ENCODE measurements at regions not wholly inside any gene's neighbourhood (a gene's known extent, or its start where the extent isn't known, plus 50 kb on each side); places are given as distances from the start of the nearest gene placed in this dataset.

DNA sequence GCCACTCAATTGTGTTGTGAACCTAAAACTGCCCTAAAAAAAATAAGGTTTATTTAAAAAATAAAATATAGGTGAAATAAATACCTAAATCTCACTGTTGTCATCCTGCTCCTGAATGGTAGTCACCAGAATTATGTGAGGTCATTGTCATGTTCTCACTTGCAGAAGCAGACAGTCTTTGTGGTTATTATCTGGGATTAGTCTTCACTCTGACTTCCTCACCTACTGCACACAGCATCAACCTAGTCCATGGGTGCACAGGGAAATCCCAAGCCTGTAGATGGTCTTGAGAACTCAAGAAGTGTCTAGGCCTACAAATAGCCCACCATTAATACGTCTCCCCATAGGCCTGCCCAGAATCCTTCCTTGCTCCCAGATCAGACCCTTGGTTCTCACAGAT, 97.0 kb downstream of the FOXF2 start:
- no peak overlapping the region for H3K27ac ChIP-seq
- H3K4me1 ChIP-seq, result no peaks in the 10 kb centered on the region
- TF ChIP-seq POLR2A (IDR thresholded peaks at IDR 0.05), result no peak
- TF ChIP-seq CTCF (IDR thresholded peaks at IDR 0.05), result no peak
- no peaks in the 10 kb centered on the region for H3K27me3 ChIP-seq
- no peak for DNase-seq
- H3K36me3 ChIP-seq, result no peaks in the 10 kb centered on the region
- H3K4me3 ChIP-seq, result no peak overlapping the region
- H3K9me3 ChIP-seq, result no peaks in the 10 kb centered on the region

- no peaks in the 10 kb centered on the region for H3K4me1 ChIP-seq
- no peaks in the 10 kb centered on the region for H3K27me3 ChIP-seq
- no peaks in the 10 kb centered on the region for H3K9me3 ChIP-seq
- H3K27ac ChIP-seq, result no peak overlapping the region
- no peaks in the 10 kb centered on the region for H3K36me3 ChIP-seq
- DNase-seq, result no peak
- TF ChIP-seq POLR2A (IDR thresholded peaks at IDR 0.05) (no peak), CTCF (IDR thresholded peaks at IDR 0.05) (no peak)
- no peak overlapping the region for H3K4me3 ChIP-seq
These were observed 97.9 kb downstream of the FOXF2 start for GRCh38 chr6:1487239-1487638.

DNA sequence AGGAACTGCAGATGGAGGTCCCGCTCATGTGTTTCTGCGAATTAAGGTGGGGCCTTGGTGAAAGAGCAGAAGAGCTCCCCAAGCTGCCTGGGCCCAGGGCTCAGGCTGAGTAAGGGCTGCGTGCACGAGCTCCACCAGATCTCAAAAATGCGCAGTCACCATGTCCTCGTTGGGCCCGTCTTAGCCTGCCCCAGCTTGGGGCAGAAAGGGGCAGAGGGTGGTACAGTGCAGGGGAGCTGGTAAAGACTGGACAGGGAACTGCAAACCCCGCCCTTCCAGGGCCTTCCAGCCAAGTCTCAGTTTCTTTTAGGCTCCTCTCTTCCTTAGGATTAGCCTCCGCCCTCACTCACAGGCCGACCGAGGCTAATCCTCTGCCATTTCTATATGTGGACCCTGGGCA, 101.6 kb downstream of the FOXF2 start:
- no peaks in the 10 kb centered on the region for H3K4me1 ChIP-seq
- H3K27ac ChIP-seq, result no peak overlapping the region
- no peaks in the 10 kb centered on the region for H3K27me3 ChIP-seq
- no peak for DNase-seq
- no peaks in the 10 kb centered on the region for H3K36me3 ChIP-seq
- no peak overlapping the region for H3K4me3 ChIP-seq
- no peak for TF ChIP-seq POLR2A (IDR thresholded peaks at IDR 0.05)
- TF ChIP-seq CTCF (IDR thresholded peaks at IDR 0.05), result no peak
- no peaks in the 10 kb centered on the region for H3K9me3 ChIP-seq

DNA sequence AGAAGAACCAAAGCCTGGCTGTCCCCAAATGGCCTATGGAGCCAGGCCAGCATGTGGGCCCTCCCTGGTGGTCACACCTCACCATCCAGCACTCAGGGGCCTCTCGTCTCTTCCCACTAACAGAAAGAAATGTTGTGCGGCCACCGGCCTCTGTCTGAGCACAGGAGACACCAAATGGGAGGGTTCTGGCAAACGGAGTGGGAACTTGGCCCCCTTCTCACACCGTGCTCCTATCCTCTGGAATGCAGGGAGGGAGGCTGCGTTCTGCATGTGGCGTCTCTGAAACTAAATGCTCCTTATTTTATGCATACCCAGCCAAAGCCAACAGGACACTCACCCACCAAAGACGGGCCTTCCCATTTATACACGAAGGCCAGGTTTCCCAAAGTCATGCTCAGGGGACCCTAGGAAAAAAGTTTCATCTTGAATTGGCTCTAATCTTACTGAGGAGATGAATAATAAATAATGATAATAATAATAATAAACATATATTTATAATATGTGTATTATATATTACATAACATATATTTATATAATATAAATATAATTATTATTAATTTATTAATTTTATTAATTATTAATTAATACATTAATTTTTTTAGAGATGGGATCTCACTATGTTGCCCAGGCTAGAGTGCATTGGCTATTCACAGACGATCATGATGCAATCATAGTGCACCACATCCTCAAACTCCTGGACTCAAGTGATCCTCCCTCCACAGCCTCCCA, 102.4 kb downstream of the FOXF2 start:
- Histone ChIP-seq H3K4me1 (no peaks in the 10 kb centered on the region), H3K27me3 (no peaks in the 10 kb centered on the region), H3K36me3 (no peaks in the 10 kb centered on the region), H3K4me3 (no peak overlapping the region), H3K9me3 (no peaks in the 10 kb centered on the region), H3K27ac (no peak overlapping the region)
- DNase-seq, result no peak
- TF ChIP-seq POLR2A (IDR thresholded peaks at IDR 0.05), result no peak
- TF ChIP-seq CTCF (IDR thresholded peaks at IDR 0.05), result no peak

- Histone ChIP-seq H3K4me3 (no peak overlapping the region), H3K36me3 (no peaks in the 10 kb centered on the region), H3K27ac (no peak overlapping the region), H3K9me3 (no peaks in the 10 kb centered on the region), H3K4me1 (no peaks in the 10 kb centered on the region), H3K27me3 (no peaks in the 10 kb centered on the region)
- DNase-seq, result no peak
- TF ChIP-seq CTCF (IDR thresholded peaks at IDR 0.05), result no peak
- TF ChIP-seq POLR2A (IDR thresholded peaks at IDR 0.05), result no peak
These were observed 105.3 kb downstream of the FOXF2 start for GRCh38 chr6:1494671-1495070.

DNA sequence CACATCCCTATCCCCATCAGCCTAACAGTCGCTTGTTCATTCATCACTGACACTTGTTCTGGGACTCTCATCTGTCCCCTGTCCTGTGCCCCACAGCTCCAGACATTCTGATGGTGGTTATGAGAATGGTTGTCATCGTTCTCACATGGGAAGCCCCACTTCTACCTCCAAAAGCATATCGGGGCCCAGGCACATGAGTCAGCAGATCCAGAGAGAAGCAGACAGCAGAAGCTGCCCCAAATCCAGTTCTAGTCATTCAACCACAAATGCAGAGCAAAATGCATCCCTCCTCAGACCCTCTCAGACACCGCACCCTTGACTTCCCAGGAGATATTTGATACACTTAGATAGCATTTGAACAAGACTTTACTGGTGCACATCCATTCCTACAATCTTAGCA, 106.0 kb downstream of the FOXF2 start:
- Histone ChIP-seq H3K9me3 (no peaks in the 10 kb centered on the region), H3K4me1 (no peaks in the 10 kb centered on the region), H3K27ac (no peak overlapping the region), H3K4me3 (no peak overlapping the region), H3K27me3 (no peaks in the 10 kb centered on the region), H3K36me3 (no peaks in the 10 kb centered on the region)
- TF ChIP-seq CTCF (IDR thresholded peaks at IDR 0.05) (no peak), POLR2A (IDR thresholded peaks at IDR 0.05) (no peak)
- DNase-seq, result no peak

Data from Peyer's patch (tissue), 4 donors.